ENCODE measurements at regions not wholly inside any gene's neighbourhood (a gene's known extent, or its start where the extent isn't known, plus 50 kb on each side); places are given as distances from the start of the nearest gene placed in this dataset.

DNA sequence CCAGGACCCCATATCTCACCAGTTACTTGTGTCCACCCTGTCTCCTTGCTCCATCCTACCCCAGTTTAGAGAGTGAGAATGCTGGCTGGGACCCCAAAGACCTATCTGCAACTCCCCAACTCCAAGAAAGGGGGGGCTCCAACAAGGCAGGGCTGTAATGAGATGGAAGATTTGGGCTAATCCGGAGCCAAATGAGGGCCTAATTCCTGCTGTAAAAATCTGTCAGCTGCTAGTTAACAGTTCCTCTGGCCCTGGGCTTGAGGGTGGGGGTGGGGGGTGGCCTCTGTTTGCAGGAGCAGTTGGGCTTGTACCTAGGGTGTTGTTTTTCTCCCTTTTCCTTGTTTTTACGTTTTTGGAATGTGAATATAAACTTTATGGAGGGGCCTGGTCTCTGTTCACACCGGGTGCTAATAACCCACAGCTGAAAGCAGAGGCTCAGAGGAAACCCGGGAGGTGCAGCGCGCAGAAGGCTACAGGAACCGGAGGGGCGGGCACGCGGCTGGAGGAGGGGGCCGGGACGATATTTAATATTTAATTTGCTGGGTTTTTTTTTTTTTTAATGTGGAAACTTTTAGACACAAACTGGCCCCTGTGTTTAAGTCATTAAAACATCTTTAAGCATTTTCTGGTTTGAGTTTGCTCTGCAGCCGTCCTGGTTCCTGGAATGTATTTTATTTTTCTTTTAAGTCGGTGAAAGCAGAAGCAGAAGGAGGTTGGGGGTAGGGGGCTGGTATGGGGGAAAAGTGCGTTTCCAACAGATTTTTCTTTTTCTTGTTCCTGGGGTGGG lies 70.7 kb downstream of the NCR2 start:
- TF ChIP-seq CTCF (IDR thresholded peaks at IDR 0.05; ENCODE audit: insufficient read depth, low read length, poor library complexity, severe bottlenecking) (no peak), EZH2phosphoT487 (conservative IDR thresholded peaks at IDR 0.05; ENCODE audit: low read length) (no peak)
